Esophagus mucosa (tissue), 1 donor: ENCODE measurements at regions not wholly inside any gene's neighbourhood (a gene's known extent, or its start where the extent isn't known, plus 50 kb on each side); places are given as distances from the start of the nearest gene placed in this dataset.
"Not testable (repeated sequence)": the region's sequence is repeated elsewhere in the genome, so short reads cannot be mapped to it uniquely, and the experiment has no call there.

Experiments used
- ATAC-seq: fragments of 200-7000 bp; cut with Tn5 transposase; one replicate; pipeline ENCODE4 v1.9.1; 2020
- donor health status: DM: yes; HTN: yes; CAD: no.

DNA sequence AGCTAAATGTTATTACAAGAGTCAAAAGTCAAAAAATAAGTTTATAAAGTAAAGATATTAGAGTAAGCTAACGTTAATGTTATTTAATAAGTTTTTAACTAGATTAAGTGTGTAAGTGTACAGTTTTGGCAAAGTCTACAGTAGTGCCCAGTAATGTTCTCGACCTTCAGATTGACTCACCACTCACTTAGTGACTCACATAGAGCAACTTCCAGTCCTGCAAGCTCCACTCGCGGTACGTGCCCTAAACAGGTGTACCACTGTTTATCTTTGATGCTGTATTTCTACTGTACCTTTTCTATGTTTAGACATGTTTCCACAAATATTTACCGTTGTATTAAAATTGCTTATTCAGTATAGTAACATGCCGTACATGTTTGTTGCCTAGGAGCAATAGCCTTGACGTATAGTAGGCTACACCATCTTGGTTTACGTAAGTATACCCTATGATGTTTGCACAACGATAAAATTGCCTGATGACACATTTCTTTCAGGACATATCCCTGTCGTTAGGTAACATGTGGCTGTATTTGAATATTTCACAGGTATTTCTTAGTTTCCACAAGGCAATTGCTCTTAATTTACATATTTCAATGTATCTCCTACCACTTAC lies 1641.9 kb upstream of the PIK3C3 start:
- peak; percentile 77 for ATAC-seq

DNA sequence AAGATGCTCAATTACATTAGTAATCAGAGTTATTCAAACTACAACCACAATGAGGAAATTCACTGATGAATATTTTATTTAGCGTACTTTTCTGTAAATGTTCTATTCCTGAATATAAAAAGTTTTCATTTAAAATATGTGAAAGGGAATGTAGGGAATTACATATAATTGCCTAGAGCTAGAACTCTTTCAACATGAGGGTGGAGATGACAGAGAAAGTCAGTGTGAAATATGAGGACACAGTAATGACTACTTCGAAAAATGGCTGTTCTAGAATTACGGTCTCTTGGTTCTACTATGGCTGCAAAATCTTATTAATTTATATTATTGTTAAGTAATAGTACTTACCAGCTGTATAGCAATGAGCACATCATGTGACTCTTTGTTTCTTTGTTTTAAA lies 1647.4 kb upstream of the PIK3C3 start:
- ATAC-seq, result no peak

DNA sequence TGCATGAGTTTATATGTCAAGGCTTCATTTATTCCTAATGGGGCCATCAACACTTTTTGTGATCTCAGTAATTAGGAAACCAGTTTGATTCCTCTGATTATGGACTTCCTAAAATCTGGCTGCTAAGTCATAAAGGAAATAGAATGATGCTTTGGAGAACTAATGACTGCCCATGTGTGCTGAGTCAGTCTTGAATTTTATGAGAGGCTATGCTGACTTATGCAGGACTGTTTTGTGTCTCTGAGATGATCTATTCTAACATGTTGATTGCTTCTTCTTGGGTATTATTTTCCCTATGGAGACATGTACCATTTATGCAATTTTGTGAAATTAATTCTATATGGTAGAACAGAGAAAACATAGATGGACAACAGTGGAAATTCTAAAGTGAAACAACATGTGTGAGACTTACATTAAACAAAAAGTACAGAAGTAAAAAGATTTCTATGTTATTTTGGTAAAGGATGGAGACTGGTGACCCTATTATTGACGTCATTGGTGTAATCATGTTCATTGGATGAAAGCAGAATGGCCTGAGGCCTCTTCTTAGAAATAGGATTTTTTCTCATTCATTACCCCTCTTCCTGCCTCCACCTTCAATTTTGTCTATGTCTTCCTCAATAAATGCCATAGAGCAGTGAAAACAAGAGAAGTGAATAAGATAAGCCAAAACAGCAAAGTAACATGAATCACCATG lies 1658.2 kb upstream of the PIK3C3 start:
- no peak for ATAC-seq

DNA sequence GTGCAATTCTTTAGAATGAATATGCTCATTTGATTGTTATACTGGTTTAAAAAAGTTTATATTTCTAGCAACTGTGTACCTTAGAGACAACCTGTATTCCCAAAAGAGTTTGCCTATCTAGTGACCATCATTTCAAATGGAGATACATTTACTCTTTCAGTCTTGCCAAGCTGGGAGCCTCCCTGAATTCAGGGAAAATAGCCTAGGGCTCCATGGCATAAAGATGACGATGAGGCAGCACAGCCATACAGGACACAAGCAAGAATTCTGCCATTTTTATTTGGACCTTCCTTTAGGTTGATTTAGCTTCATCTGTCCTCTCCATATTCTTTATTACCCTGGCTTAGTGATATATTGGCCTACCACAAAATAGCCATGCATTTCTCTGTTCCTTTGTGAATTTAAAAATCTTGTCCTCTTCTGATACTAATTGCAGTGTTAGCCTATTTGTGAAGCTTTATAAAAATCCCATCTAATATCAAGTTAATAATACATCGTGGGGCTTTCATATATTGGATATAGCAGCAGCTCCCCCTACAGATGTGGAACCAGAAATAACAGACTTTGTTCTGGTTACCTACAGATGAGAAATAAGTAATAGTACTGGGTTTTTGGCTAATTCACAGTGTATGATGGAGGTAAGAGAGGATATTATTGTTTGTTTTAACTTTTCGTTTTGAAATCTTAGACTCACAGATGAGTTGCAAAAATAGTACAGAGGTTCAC lies 1661.9 kb upstream of the PIK3C3 start:
- ATAC-seq, result no peak

DNA sequence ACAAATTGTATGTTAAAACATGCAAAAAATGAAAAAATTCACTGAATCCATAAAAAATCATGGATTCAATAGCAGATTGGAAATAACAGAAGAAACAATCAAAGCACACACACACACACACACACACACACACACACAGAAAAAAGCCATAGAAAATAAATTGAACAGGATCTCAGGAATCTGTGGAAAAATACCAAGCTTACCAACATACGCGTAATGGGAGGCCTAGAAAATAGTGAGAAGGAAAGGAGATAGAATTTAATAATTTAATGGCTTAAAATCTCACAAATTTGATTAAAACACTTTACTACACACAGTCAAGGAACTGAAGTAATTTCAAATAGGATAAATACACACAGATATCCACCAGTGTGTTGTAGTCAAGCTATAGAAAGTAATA lies 1671.5 kb upstream of the PIK3C3 start:
- ATAC-seq, result no peak

DNA sequence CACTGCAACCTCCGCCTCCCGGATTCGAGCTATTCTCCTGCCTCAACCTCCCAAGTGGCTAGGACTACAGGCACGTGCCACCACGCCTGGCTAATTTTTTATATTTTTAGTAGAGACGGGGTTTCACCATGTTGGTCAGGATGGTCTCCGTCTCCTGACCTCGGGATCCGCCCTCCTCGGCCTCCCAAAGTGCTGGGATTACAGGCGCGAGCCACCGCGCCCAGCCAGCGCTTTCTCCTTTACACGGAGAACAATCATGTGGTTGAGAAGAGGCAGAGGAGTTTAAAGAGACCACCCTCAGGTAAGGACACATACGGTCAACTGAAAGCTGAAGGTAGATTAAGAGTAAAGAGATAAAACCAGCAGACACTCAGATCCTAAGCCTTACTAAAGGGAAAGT lies 1673.7 kb upstream of the PIK3C3 start:
- ATAC-seq, result not testable (repeated sequence)

DNA sequence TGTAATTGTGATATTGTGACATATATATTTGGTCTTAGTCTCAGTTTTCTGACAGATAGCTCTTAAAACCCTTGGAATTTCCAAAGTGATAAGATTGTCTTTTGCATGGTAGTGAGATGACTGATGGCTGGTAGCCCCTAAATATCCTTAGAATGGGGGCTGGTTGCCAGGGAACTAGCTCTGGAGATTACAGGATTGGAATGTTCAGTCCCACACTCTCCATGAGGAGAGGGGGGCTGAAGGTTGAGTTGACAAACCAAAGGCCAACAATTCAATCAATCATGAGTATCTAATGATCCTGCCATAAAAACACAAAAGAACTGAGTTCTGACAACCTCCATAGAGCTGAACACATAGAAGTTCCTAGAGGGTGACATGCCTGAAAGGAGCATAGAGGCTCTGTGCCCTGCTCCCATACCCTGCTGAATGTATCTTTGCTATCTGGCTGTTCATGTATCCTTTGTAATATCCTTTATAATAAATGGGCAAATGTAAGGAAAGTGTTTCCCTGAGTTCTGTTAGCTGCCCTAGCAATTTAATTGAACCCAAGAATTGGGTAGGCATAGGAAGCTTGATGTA lies 1680.3 kb upstream of the PIK3C3 start:
- ATAC-seq, result no peak

DNA sequence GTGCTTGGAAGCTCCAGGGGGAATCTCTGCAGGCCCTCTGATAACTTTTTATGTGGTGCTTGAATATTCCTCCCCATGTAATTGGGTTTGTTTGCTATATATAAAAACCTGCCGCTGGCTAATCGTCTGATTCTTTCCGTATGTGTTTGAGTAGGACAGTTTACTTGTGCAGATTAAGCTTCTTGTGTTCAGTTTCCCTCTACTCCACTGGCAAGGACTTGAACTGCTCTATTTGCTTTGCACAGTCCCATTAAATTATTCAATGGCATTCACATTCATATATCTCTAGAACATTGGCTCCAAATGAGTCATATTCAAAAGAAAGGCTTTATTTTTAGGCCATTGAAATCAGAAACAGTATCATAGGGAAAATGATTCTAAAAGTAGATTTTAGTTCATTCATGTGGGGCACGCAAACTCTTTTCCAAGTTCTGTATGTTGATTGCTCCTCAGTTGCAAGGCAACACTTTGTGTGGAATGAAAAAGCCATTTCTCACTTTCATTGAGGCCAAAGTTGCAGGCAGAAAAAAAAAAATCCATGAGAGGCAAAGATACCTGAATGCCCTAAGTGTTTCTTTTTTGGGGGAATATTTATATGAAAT lies 1682.3 kb upstream of the PIK3C3 start:
- ATAC-seq, result no peak

DNA sequence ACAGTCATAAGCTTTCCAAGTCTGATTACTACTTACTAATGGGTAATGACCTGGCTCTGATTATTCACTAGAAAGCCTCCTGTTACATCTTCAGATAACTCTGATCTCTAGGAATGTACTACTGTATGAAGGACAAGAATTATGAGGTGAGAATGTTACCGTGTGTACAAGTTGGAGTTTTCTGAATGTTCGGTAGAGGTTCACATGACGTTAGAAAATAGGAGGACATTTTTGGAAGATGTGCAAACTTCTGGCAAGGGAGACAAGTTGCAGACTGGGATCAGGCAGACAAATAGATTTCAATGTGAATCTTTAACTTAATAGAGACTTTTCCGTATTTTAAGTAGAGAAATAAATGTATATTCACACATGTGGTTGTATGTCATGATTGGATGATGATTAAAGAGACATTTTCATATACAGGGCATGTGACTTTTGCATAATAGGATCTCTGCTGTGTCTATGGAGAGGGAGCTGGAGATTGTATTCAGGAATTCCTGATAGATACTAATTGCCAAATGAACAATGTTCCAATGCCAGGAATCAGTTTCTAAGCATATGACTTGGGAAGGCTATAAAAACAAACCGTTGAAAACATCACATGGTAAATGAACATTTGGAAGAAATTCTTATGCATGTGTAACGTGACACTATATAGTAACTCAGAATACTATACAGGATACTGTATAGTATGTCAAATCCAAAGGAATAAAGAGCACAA lies 1695.8 kb upstream of the PIK3C3 start:
- ATAC-seq, result no peak

DNA sequence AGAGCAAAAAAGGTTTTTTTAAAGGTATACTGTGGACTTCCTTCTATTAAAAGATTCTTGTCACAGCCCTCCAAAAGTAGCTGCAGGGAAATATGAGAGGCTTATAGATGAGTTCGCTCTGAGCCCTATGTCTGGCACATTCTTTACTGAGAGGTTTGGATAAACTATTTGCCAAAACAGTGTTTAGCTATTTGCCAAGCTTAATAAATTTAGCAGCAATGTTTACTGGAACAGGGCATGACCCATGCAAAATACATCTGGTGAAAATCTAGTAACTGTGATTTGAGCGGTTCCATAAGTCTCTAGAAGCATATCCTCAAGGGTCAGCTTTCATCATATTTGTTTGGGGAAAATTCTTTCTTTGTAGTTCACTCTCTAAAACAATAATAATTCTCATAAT lies 1696.7 kb upstream of the PIK3C3 start:
- ATAC-seq, result no peak

DNA sequence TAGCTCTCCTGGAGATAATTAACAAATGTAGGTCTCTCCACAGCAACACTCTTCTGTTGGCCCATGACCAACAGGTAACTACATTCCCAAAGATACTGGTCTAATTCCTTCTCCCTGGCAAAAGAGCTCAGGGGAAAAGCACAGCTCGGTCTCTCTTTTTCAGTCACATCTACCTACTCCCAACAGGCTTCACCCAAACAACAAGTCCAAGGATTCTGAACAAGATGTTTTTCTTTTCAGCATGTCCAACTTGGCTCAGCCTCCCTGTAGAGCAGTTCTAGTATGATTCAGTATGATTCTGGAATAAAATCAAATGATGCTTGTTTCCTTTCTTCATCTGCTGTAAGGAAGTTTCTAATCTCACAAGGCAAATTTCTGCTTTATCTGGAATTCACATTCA lies 1704.8 kb upstream of the PIK3C3 start:
- no peak for ATAC-seq

DNA sequence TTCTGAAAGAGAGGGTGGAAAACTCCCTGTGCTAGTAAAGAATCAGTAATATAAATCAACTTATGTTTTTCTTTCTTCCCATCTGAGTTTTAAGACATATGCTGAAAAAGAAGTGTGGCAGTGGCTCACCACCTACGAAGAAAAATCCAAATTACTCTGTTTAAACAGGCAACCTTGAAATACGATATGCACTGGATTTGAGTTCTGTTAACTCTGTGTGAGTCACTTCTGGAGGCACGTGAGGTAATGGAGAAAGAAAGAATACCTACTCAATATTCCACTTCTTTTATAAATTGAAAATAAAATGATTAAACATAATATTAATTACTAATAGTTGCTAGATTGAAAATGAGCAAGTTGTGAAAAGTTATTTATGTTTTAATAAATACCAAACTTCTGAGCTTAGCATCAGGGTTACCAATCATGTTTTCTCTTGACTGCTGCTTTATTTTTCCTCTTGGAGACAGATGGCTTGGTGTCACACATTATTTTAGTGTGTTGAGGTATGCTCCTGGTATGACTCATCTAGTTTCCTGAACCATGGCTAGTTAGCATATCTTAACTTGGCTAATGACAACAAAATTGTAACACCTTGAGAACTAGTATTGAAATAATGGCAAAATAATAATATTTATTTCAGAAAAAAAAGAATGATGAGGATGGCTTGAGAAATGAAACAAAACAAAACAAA lies 1705.5 kb upstream of the PIK3C3 start:
- ATAC-seq, result no peak

DNA sequence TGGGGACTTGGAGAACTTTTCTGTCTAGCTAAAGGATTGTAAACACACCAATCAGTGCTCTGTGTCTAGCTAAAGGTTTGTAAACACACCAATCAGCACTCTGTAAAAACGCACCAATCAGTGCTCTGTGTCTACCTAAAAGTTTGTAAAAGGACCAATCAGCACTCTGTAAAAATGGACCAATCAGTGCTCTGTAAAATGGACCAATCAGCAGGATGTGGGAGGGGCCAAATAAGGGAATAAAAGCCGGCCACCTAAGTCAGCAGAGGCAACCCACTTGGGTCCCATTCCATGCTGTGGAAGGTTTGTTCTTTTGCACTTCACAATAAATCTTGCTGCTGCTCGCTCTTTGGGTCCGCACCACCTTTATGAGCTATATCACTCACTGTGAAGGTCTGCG lies 1709.4 kb upstream of the PIK3C3 start:
- ATAC-seq, result not testable (repeated sequence)

DNA sequence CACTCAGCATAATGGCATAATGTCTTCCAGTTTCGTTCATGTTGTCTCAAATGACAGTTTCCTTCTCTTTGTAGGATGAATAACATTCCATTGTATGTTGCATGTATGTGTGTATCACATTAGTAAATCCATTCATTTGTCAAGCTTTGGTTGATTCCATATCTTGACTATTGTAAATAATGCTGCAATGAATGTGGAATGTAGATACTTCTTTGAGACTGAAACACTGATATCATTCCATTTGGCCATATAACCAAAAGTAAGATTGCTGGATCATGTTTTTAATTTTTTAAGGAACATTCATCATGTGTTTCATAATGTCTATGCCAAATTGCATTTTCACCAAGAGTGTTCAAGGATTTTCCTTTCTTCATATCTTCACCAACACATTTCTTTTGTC lies 1711.4 kb upstream of the PIK3C3 start:
- ATAC-seq, result no peak

DNA sequence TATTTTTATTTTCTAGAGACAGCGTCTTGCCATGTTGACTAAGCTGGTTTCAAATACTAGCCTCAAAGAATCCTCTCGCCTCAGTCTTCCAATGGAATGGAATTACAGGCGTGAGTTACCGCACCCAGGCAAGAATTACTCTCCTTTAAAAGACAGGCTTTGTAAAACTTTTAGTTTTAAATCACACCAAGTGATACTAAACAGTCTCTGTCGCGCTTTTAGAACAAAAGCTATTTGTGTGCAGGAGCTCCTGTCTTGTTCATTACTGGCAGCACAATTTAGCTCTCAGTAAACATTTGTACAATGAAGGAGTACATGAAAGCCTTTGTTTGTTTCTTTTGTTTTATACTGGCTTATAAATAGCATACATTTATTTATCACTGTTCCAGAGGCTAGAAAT lies 1719.2 kb upstream of the PIK3C3 start:
- no peak for ATAC-seq

DNA sequence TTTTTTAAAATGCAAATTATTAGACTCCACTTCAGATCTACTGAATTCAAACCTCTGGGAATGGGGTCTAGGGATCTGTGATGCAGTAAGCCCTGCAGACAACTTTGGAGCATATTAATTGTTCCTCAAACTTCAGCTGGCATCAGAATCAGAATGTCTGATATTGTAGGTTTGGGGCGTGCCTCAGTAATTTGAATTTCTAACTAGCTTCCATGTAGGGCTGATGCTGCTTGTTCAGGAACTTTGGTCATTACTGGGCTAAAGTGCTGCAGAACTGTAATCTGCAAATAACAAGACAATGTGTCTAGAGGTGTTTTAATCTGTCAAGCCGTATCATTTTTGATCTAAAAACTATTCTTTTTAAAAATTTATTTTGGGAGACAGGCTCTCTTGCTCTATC lies 1719.7 kb upstream of the PIK3C3 start:
- ATAC-seq, result no peak

DNA sequence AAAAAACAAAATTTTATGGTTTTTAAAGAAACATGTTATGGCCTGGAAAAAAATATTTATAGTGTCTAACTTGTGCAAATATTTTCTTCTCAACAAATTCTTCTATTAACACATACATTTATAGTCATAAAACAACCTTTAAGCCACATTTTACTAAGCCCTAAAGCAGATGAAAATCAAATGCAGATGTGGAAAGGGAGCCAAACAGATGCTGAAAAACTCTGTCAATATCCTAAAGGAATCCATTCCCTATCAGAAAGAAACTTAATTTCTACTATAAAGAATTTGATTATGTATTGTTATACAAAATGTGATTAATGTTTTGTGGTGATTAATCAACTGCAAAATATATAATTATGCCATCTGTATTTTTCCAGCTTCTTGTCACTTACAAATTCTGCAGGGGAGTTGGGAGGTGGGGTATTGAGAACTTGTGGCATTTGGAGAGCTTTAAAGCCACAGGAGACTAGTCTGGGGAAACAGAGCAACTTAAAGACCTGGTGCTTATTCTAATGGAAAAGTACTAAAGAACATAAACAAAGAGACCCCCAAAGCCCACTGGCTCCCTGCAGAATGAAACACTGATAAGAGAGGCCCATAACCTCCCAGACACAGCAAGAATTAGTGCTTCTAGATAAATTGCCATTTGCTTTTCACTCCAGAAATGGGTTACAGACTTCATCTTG lies 1721.0 kb upstream of the PIK3C3 start:
- no peak for ATAC-seq

DNA sequence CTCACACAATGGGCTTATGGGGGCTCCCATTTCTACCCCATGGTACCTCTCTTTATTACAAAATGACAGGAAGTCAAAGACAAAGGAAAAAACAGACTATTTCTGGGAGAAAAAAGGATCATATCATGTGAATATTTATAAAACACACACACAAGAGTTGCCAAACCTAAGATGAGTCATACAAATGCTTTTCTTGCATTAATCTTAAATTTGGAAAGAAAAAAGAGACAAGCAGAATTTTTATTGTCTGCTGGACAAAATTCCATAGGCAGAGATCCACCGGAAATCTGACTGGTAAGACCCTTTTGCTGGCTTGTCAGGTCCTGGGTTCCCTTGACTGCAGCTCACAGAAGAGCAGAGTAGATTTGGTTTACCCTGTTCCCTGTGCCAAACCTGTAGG lies 1732.3 kb upstream of the PIK3C3 start:
- no peak for ATAC-seq

DNA sequence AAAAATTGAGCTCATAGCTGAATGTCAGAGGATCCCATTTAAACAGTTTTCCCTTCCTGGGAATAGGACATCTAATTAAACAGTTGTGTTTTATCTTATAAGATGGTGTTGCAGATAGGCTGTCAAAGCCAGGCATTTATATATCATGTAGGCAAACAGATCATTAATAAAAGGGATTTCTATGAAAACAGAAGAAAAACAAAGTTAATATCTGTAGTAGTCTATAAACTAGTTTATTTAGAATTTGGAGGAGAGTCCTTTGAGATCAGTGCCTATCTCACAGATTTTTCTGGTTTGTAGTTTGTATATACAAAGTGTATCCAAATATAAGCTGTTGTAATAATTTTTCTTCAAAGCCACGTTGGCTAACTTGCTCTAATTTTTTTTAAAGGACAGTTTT lies 1738.2 kb upstream of the PIK3C3 start:
- ATAC-seq, result no peak

DNA sequence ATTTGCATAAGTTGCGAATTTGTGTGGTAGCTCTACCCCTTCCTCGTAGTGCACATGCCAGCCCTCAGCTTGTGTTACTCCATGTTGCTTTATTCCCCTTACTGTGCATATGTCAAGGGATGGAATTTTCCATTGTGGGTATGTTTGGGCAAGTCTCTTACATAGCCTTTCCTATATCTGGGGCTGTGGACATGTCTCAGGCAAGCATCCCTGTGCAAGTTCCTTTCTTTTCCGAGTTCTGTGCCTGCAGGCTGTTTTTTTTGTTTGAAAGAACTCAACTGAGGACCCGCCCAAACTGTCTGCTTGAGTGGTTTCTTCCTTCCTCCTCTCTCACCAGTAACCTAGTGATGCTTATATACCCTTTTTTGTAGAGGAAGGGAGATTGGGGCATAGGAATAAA lies 1739.1 kb upstream of the PIK3C3 start:
- ATAC-seq, result peak; percentile 56

DNA sequence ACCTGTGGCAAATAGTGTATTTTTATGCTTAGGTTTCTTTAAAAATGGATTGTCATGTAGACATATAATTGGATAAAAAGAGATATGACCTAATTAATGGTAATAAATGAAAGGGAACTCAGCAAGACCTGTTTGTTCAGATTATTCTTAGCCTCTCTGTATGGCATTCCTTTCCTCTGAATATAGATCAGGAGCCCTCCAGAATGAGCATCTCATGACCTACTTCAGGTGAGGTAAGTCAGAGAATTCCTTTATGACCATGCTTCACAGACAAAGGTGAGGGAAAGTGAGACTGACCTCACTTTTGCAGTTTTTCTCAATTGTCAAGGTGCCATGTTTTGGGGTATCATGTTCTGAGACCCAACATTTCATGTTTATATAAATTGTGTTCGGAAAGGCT lies 1744.3 kb upstream of the PIK3C3 start:
- ATAC-seq, result no peak
